Gastrocnemius medialis (tissue), 4 donors: ENCODE measurements at regions not wholly inside any gene's neighbourhood (a gene's known extent, or its start where the extent isn't known, plus 50 kb on each side); places are given as distances from the start of the nearest gene placed in this dataset.

ENCODE experiments used
- POLR2A ChIP-seq, 2 donors: fragments of 450-650 bp; IDR thresholded peaks; one replicate each; pipeline ENCODE4 v1.6.1; 2017; ENCODE audit warnings: antibody characterized with exemption in 2 of 2, mild to moderate bottlenecking in 2 of 2, moderate library complexity in 2 of 2
- TF ChIP-seq, protein P1 (sequence below), 5 experiments: fragments of 450-650 bp in 3 of 5; fragments of 200-600 bp in 2 of 5; sonication (generic) in 2 of 5; IDR thresholded peaks in 4 of 5; conservative IDR thresholded peaks in 1 of 5; 1 replicate in 4 of 5; 2 replicates in 1 of 5; pipeline ENCODE4 v1.5.1; 2016 to 2019; ENCODE audit warnings: antibody characterized with exemption in 5 of 5, mild to moderate bottlenecking in 3 of 5, moderate library complexity in 3 of 5

DNA sequence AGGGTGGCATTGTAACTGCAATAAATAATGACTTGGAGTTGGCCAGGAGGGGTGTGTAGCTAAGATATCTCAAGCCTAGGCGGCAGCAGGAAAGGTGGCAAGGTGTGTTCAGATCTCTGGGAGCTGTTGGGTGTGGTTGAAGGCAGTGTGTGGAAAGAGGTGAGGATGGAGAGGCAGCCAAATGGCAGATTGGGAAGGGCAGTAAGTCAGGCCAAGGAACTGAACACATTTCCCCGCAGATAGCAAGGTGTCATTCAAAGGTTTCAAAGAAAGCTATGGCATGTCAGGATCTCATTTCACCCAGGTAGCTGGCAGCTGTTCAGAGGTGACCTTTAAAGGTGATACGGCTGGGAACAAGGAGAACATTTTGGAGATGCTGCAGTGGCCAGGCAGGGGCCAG, 586.0 kb upstream of the MGMT start:
- TF ChIP-seq, protein P1, sequence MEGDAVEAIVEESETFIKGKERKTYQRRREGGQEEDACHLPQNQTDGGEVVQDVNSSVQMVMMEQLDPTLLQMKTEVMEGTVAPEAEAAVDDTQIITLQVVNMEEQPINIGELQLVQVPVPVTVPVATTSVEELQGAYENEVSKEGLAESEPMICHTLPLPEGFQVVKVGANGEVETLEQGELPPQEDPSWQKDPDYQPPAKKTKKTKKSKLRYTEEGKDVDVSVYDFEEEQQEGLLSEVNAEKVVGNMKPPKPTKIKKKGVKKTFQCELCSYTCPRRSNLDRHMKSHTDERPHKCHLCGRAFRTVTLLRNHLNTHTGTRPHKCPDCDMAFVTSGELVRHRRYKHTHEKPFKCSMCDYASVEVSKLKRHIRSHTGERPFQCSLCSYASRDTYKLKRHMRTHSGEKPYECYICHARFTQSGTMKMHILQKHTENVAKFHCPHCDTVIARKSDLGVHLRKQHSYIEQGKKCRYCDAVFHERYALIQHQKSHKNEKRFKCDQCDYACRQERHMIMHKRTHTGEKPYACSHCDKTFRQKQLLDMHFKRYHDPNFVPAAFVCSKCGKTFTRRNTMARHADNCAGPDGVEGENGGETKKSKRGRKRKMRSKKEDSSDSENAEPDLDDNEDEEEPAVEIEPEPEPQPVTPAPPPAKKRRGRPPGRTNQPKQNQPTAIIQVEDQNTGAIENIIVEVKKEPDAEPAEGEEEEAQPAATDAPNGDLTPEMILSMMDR (IDR thresholded peaks at IDR 0.05 in 4 of 5, conservative IDR thresholded peaks at IDR 0.05 in 1 of 5): no peak
- no peak for TF ChIP-seq POLR2A (IDR thresholded peaks at IDR 0.05)
